Heart left ventricle (tissue), 13 donors: ENCODE measurements at regions not wholly inside any gene's neighbourhood (a gene's known extent, or its start where the extent isn't known, plus 50 kb on each side); places are given as distances from the start of the nearest gene placed in this dataset.

ENCODE experiments used
- CTCF ChIP-seq, 12 donors: fragments of 200-600 bp; sonication (generic) in 4 of 12; IDR thresholded peaks; one replicate each; pipeline versions ENCODE4 v1.5.0 to v1.8.0; 2018 to 2022; ENCODE audit warnings: antibody characterized with exemption in 12 of 12, mild to moderate bottlenecking in 5 of 12
- POLR2A ChIP-seq, 2 donors: fragments of 450-650 bp; IDR thresholded peaks; one replicate each; pipeline ENCODE4 v1.6.1; 2017; ENCODE audit warnings: antibody characterized with exemption in 2 of 2, mild to moderate bottlenecking in 2 of 2, moderate library complexity in 2 of 2
- donor health status: ischemic (EF 13 %, LVEDD 7.1; RV severe dilation, severe dysfunction).
- donor health status: DM: no; HTN: yes; CAD: no.
- donor health status: DM: no; HTN: no; CAD: no.
- donor health status: ischemic (EF 25% LVEDD 6.9; RV normal size, moderate dysfunction).
- donor health status: ischemic (EF 25% LVEDD 5.7; RV mildly dilated, moderate dysfunction).
- donor health status: ischemic (EF 35%, LVEDD 5.7; RV mildly dilated, moderate dysfunction).
- donor health status: nonischemic (EF 11% LVEDD 7.7; RV severe dilation, severe dysfunction).
- donor health status: DM: yes; HTN: yes; CAD: no.
- donor health status: PGD.
- donor health status: ischemic (EF 29% LVEDD 5.4; RV normal size, mild dysfunction).
- donor health status: nonischemic (EF 23%, LVEDD 6.1; RV moderate dilation, normal function).

GRCh38 chr15:95078003-95078402, 846.6 kb downstream of the MCTP2 start:
- TF ChIP-seq CTCF (IDR thresholded peaks at IDR 0.05): no peak
- TF ChIP-seq POLR2A (IDR thresholded peaks at IDR 0.05): no peak
